HUES48 (cell line): ENCODE measurements at regions not wholly inside any gene's neighbourhood (a gene's known extent, or its start where the extent isn't known, plus 50 kb on each side); places are given as distances from the start of the nearest gene placed in this dataset.

Experiments used
- H3K27ac ChIP-seq: one replicate; pipeline ENCODE4 v1.7.0; 2013; ENCODE audit warnings: low read depth, low read length, inconsistent platforms
- H3K27me3 ChIP-seq: 2 replicates; pipeline ENCODE4 v1.6.1; 2013; ENCODE audit warnings: mild to moderate bottlenecking, low read length; ENCODE audit not compliant: control insufficient read depth, insufficient read depth
- H3K36me3 ChIP-seq: 2 replicates; pipeline ENCODE4 v1.6.1; 2013; ENCODE audit warnings: low read length; ENCODE audit not compliant: control insufficient read depth, insufficient read depth
- H3K4me1 ChIP-seq: 2 replicates; pipeline ENCODE4 v1.6.1; 2013; ENCODE audit warnings: mild to moderate bottlenecking, low read length; ENCODE audit not compliant: control insufficient read depth, insufficient read depth
- H3K4me3 ChIP-seq: 2 replicates; pipeline ENCODE4 v1.5.1; 2013; ENCODE audit warnings: mild to moderate bottlenecking, low read depth, low read length
- H3K9ac ChIP-seq: 2 replicates; pipeline ENCODE4 v1.6.1; 2013; ENCODE audit warnings: mild to moderate bottlenecking, low read depth, low read length, moderate library complexity
- H3K9me3 ChIP-seq: 2 replicates; pipeline ENCODE4 v1.6.1; 2013; ENCODE audit warnings: low read length; ENCODE audit not compliant: control insufficient read depth, insufficient read depth

GRCh38 chr3:144549166-144549565, 577.5 kb downstream of the DIPK2A start:
- no peaks in the 10 kb centered on the region for H3K27me3 ChIP-seq
- peak overlapping the region; percentile 62 for H3K27ac ChIP-seq
- no peak overlapping the region for H3K9ac ChIP-seq
- peak overlapping the region; percentile 19; the same call in 1 of the 2 replicates for H3K4me3 ChIP-seq
- H3K4me1 ChIP-seq, result peaks cover 38% of the 10 kb centered on the region
- H3K9me3 ChIP-seq, result no peaks in the 10 kb centered on the region
- H3K36me3 ChIP-seq, result no peaks in the 10 kb centered on the region

GRCh38 chr3:144552346-144553057, 580.9 kb downstream of the DIPK2A start:
- H3K9me3 ChIP-seq, result no peaks in the 10 kb centered on the region
- H3K9ac ChIP-seq, result no peak overlapping the region
- no peak overlapping the region for H3K4me3 ChIP-seq
- H3K27ac ChIP-seq, result no peak overlapping the region
- no peaks in the 10 kb centered on the region for H3K36me3 ChIP-seq
- peaks cover 36% of the 10 kb centered on the region for H3K4me1 ChIP-seq
- H3K27me3 ChIP-seq, result no peaks in the 10 kb centered on the region

GRCh38 chr3:144553301-144553700, 581.7 kb downstream of the DIPK2A start:
- Histone ChIP-seq H3K27ac (no peak overlapping the region), H3K4me3 (no peak overlapping the region), H3K27me3 (no peaks in the 10 kb centered on the region), H3K9me3 (no peaks in the 10 kb centered on the region), H3K4me1 (peaks cover 28% of the 10 kb centered on the region), H3K36me3 (no peaks in the 10 kb centered on the region), H3K9ac (no peak overlapping the region)

GRCh38 chr3:144554889-144555288, 583.3 kb downstream of the DIPK2A start:
- Histone ChIP-seq H3K4me1 (peaks cover 13% of the 10 kb centered on the region; the same call in 1 of the 2 replicates), H3K9ac (no peak overlapping the region), H3K4me3 (no peak overlapping the region), H3K27me3 (no peaks in the 10 kb centered on the region), H3K36me3 (no peaks in the 10 kb centered on the region), H3K9me3 (no peaks in the 10 kb centered on the region), H3K27ac (no peak overlapping the region)

- H3K9ac ChIP-seq, result no peak overlapping the region
- H3K4me1 ChIP-seq, result peaks cover 9% of the 10 kb centered on the region; the same call in 1 of the 2 replicates
- no peaks in the 10 kb centered on the region for H3K9me3 ChIP-seq
- H3K36me3 ChIP-seq, result no peaks in the 10 kb centered on the region
- no peaks in the 10 kb centered on the region for H3K27me3 ChIP-seq
- no peak overlapping the region for H3K27ac ChIP-seq
- no peak overlapping the region for H3K4me3 ChIP-seq
Observed at GRCh38 chr3:144556392-144556791, 584.8 kb downstream of the DIPK2A start.

- Histone ChIP-seq H3K36me3 (no peaks in the 10 kb centered on the region), H3K4me3 (no peak overlapping the region), H3K27ac (no peak overlapping the region), H3K27me3 (no peaks in the 10 kb centered on the region), H3K9me3 (no peaks in the 10 kb centered on the region), H3K9ac (no peak overlapping the region), H3K4me1 (peaks cover 9% of the 10 kb centered on the region; the same call in 1 of the 2 replicates)
Observed at GRCh38 chr3:144557515-144557914, 585.9 kb downstream of the DIPK2A start.

GRCh38 chr3:144564011-144564410, 592.4 kb downstream of the DIPK2A start:
- Histone ChIP-seq H3K9ac (no peak overlapping the region), H3K27ac (no peak overlapping the region), H3K9me3 (no peaks in the 10 kb centered on the region), H3K4me1 (no peaks in the 10 kb centered on the region), H3K4me3 (no peak overlapping the region), H3K36me3 (no peaks in the 10 kb centered on the region), H3K27me3 (no peaks in the 10 kb centered on the region)

- no peaks in the 10 kb centered on the region for H3K36me3 ChIP-seq
- H3K4me3 ChIP-seq, result no peak overlapping the region
- no peaks in the 10 kb centered on the region for H3K9me3 ChIP-seq
- H3K9ac ChIP-seq, result no peak overlapping the region
- no peak overlapping the region for H3K27ac ChIP-seq
- H3K27me3 ChIP-seq, result no peaks in the 10 kb centered on the region
- no peaks in the 10 kb centered on the region for H3K4me1 ChIP-seq
Observed at GRCh38 chr3:144566320-144566719, 594.7 kb downstream of the DIPK2A start.

- Histone ChIP-seq H3K9ac (no peak overlapping the region), H3K4me3 (no peak overlapping the region), H3K27me3 (no peaks in the 10 kb centered on the region), H3K27ac (no peak overlapping the region), H3K36me3 (no peaks in the 10 kb centered on the region), H3K4me1 (no peaks in the 10 kb centered on the region), H3K9me3 (no peaks in the 10 kb centered on the region)
Observed at GRCh38 chr3:144569651-144570050, 598.0 kb downstream of the DIPK2A start.

- Histone ChIP-seq H3K9ac (no peak overlapping the region), H3K4me3 (no peak overlapping the region), H3K36me3 (no peaks in the 10 kb centered on the region), H3K27me3 (no peaks in the 10 kb centered on the region), H3K9me3 (peaks cover 5% of the 10 kb centered on the region; the same call in 1 of the 2 replicates), H3K27ac (no peak overlapping the region), H3K4me1 (no peaks in the 10 kb centered on the region)
Observed at GRCh38 chr3:144583871-144584270, 612.2 kb downstream of the DIPK2A start.

- H3K4me1 ChIP-seq, result peaks cover 8% of the 10 kb centered on the region; the same call in 1 of the 2 replicates
- H3K9me3 ChIP-seq, result peaks cover 5% of the 10 kb centered on the region; the same call in 1 of the 2 replicates
- no peaks in the 10 kb centered on the region for H3K36me3 ChIP-seq
- no peak overlapping the region for H3K4me3 ChIP-seq
- no peak overlapping the region for H3K9ac ChIP-seq
- H3K27me3 ChIP-seq, result no peaks in the 10 kb centered on the region
- H3K27ac ChIP-seq, result no peak overlapping the region
Observed at GRCh38 chr3:144585408-144585807, 613.8 kb downstream of the DIPK2A start.
